ENCODE measurements at regions not wholly inside any gene's neighbourhood (a gene's known extent, or its start where the extent isn't known, plus 50 kb on each side); places are given as distances from the start of the nearest gene placed in this dataset.

- Histone ChIP-seq H3K4me1 (no peaks in the 10 kb centered on the region), H3K27me3 (no peaks in the 10 kb centered on the region), H3K36me3 (no peaks in the 10 kb centered on the region), H3K9me3 (no peaks in the 10 kb centered on the region), H3K4me3 (no peak overlapping the region), H3K27ac (no peak overlapping the region)
- DNase-seq: no peak
- intact Hi-C loops (cut with DNase I; ENCODE audit: low total_unique reads): no loop called here
- no peak for TF ChIP-seq CTCF (IDR thresholded peaks at IDR 0.05)
Observed at GRCh38 chr2:108124736-108125495, 114.9 kb upstream of the SULT1C3 start.

GRCh38 chr2:108125581-108125980 is 114.2 kb upstream of the SULT1C3 start:
- TF ChIP-seq CTCF (IDR thresholded peaks at IDR 0.05): no peak
- H3K4me3 ChIP-seq: no peak overlapping the region
- H3K4me1 ChIP-seq: no peaks in the 10 kb centered on the region
- no peaks in the 10 kb centered on the region for H3K36me3 ChIP-seq
- intact Hi-C loops (cut with DNase I; ENCODE audit: low total_unique reads): no loop called here
- DNase-seq: no peak
- no peak overlapping the region for H3K27ac ChIP-seq
- no peaks in the 10 kb centered on the region for H3K27me3 ChIP-seq
- no peaks in the 10 kb centered on the region for H3K9me3 ChIP-seq

DNA sequence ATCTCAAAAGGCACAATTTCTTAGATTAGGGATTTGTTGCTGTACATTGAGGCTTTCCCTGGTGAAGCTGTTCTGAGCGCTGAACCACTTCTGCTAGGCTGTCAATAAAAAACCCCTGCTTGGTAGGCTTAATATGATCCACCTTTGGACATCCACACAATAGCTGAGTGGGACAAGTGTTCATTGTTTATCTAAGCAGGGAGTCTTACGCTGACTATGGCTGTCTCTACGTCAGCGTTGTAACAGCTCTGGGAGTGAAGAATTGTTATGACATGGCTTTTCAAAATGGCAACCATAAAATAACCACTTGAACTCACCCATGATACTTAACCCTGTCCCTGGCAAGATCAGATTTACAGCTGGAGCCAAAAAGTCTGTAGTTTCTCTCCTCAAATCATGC is 111.5 kb upstream of the SULT1C3 start:
- no peaks in the 10 kb centered on the region for H3K4me1 ChIP-seq
- no peak overlapping the region for H3K4me3 ChIP-seq
- no peaks in the 10 kb centered on the region for H3K36me3 ChIP-seq
- H3K9me3 ChIP-seq: no peaks in the 10 kb centered on the region
- no peak overlapping the region for H3K27ac ChIP-seq
- no peak for TF ChIP-seq CTCF (IDR thresholded peaks at IDR 0.05)
- DNase-seq: no peak
- no peaks in the 10 kb centered on the region for H3K27me3 ChIP-seq
- intact Hi-C loops (cut with DNase I; ENCODE audit: low total_unique reads): no loop called here

- no peak for DNase-seq
- H3K4me3 ChIP-seq: no peak overlapping the region
- H3K36me3 ChIP-seq: no peaks in the 10 kb centered on the region
- no peak overlapping the region for H3K27ac ChIP-seq
- H3K27me3 ChIP-seq: no peaks in the 10 kb centered on the region
- H3K9me3 ChIP-seq: no peaks in the 10 kb centered on the region
- no peaks in the 10 kb centered on the region for H3K4me1 ChIP-seq
- intact Hi-C loops (cut with DNase I; ENCODE audit: low total_unique reads): no loop called here
- TF ChIP-seq CTCF (IDR thresholded peaks at IDR 0.05): no peak
Observed at GRCh38 chr2:108129636-108130035, 110.1 kb upstream of the SULT1C3 start.

DNA sequence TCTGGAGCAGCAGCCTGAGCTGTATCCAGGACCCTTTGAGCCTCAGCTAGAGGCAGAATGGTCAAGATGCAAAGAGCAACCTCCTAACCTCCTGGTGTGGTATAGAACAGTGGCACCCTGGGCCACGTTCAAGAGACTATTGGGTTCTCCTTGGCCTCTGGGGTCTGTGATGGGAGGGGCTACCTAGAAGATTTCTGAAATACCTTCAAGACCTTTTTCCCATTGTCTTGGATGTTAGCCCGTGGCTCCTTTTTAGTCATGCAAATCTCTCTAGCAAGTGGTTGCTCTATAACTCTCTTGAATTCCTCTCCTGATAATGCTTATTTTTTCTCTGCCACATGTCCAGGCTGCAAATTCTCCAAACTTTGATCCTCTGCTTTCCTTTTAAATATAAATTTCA is 106.3 kb upstream of the SULT1C3 start:
- no peaks in the 10 kb centered on the region for H3K9me3 ChIP-seq
- intact Hi-C loops (cut with DNase I; ENCODE audit: low total_unique reads): no loop called here

More for the DNA sequence above, 106.3 kb upstream of the SULT1C3 start:
- Histone ChIP-seq H3K4me3 (no peak overlapping the region), H3K36me3 (no peaks in the 10 kb centered on the region), H3K4me1 (no peaks in the 10 kb centered on the region), H3K27me3 (no peaks in the 10 kb centered on the region), H3K27ac (no peak overlapping the region)
- TF ChIP-seq CTCF (IDR thresholded peaks at IDR 0.05): no peak
- DNase-seq: no peak
